RWPE2 (cell line): ENCODE measurements at regions not wholly inside any gene's neighbourhood (a gene's known extent, or its start where the extent isn't known, plus 50 kb on each side); places are given as distances from the start of the nearest gene placed in this dataset.
A peak's percentile ranks its signal among the peaks of the same experiment; 100 is the strongest.

Experiments
- ATAC-seq: fragments of 200-7000 bp; cut with Tn5 transposase; 3 replicates; pipeline ENCODE4 v1.9.1; 2021; ENCODE audit warnings: low read depth
- DNase-seq: peaks from one replicate; pipeline ENCODE4 v3.0.0-alpha.2; 2020; ENCODE audit warnings: low spot score
- H3K27ac ChIP-seq: fragments of 450-650 bp; 2 replicates; pipeline ENCODE4 v1.5.1; 2017; ENCODE audit warnings: mild to moderate bottlenecking; ENCODE audit not compliant: poor library complexity, severe bottlenecking
- H3K27me3 ChIP-seq: fragments of 250-450 bp; sonication (Bioruptor Pico); 2 replicates; pipeline ENCODE4 v1.5.1; 2021; ENCODE audit warnings: mild to moderate bottlenecking, moderate library complexity; ENCODE audit not compliant: insufficient read depth, poor library complexity, severe bottlenecking
- H3K36me3 ChIP-seq: fragments of 250-450 bp; sonication (Bioruptor Pico); 2 replicates; pipeline ENCODE4 v1.5.1; 2020; ENCODE audit warnings: low read depth, mild to moderate bottlenecking, moderate library complexity
- H3K4me1 ChIP-seq: fragments of 250-450 bp; sonication (Bioruptor Pico); 2 replicates; pipeline ENCODE4 v1.5.1; 2021; ENCODE audit warnings: mild to moderate bottlenecking, moderate library complexity; ENCODE audit not compliant: insufficient read depth, poor library complexity, severe bottlenecking
- H3K4me3 ChIP-seq: fragments of 250-450 bp; sonication (Bioruptor Pico); 2 replicates; pipeline ENCODE4 v1.5.1; 2021; ENCODE audit warnings: mild to moderate bottlenecking, moderate library complexity; ENCODE audit not compliant: severe bottlenecking
- H3K9me3 ChIP-seq: fragments of 250-450 bp; sonication (Bioruptor Pico); 2 replicates; pipeline ENCODE4 v1.5.1; 2021; ENCODE audit warnings: mild to moderate bottlenecking, moderate library complexity; ENCODE audit not compliant: severe bottlenecking
- TF ChIP-seq, protein P1 (sequence below): fragments of 450-650 bp; IDR thresholded peaks from one replicate; pipeline ENCODE4 v1.5.1; 2017; ENCODE audit warnings: mild to moderate bottlenecking, moderate library complexity; ENCODE audit not compliant: poor library complexity, severe bottlenecking

- no peaks in the 10 kb centered on the region for H3K27me3 ChIP-seq
- H3K36me3 ChIP-seq = no peaks in the 10 kb centered on the region
- no peaks in the 10 kb centered on the region for H3K9me3 ChIP-seq
- TF ChIP-seq, protein P1, sequence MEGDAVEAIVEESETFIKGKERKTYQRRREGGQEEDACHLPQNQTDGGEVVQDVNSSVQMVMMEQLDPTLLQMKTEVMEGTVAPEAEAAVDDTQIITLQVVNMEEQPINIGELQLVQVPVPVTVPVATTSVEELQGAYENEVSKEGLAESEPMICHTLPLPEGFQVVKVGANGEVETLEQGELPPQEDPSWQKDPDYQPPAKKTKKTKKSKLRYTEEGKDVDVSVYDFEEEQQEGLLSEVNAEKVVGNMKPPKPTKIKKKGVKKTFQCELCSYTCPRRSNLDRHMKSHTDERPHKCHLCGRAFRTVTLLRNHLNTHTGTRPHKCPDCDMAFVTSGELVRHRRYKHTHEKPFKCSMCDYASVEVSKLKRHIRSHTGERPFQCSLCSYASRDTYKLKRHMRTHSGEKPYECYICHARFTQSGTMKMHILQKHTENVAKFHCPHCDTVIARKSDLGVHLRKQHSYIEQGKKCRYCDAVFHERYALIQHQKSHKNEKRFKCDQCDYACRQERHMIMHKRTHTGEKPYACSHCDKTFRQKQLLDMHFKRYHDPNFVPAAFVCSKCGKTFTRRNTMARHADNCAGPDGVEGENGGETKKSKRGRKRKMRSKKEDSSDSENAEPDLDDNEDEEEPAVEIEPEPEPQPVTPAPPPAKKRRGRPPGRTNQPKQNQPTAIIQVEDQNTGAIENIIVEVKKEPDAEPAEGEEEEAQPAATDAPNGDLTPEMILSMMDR = no peak
- no peak overlapping the region for H3K4me3 ChIP-seq
- H3K27ac ChIP-seq = no peak overlapping the region
- ATAC-seq = no peak
- DNase-seq = no peak
- peaks cover 26% of the 10 kb centered on the region for H3K4me1 ChIP-seq
Measured at GRCh38 chr21:28439251-28439650, 553.4 kb downstream of the LTN1 start.

DNA sequence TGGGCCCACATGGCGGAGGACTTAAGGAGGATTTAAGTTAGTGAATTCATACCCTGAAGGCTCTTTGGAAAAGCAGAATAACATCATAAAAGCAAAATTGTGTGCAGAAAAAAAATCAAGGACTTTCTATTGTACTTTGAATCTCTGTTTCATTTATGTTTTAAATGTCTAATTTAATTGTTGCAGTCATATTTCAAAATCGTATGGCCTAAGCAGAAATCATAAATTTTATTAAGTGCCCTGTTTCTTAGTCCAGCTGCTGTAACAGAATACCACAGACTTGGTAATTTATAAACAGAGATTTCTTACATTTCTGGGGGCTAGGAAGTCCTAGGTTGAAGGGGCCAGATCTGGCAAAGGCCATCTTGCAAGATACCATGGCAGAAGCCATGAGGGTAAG, 555.6 kb downstream of the LTN1 start:
- no peaks in the 10 kb centered on the region for H3K36me3 ChIP-seq
- H3K4me3 ChIP-seq = no peak overlapping the region
- peak overlapping the region; percentile 49 for H3K27ac ChIP-seq
- H3K9me3 ChIP-seq = no peaks in the 10 kb centered on the region
- TF ChIP-seq, protein P1 = no peak
- ATAC-seq (no peak), DNase-seq (no peak)
- no peaks in the 10 kb centered on the region for H3K27me3 ChIP-seq
- H3K4me1 ChIP-seq = peaks cover 17% of the 10 kb centered on the region

DNA sequence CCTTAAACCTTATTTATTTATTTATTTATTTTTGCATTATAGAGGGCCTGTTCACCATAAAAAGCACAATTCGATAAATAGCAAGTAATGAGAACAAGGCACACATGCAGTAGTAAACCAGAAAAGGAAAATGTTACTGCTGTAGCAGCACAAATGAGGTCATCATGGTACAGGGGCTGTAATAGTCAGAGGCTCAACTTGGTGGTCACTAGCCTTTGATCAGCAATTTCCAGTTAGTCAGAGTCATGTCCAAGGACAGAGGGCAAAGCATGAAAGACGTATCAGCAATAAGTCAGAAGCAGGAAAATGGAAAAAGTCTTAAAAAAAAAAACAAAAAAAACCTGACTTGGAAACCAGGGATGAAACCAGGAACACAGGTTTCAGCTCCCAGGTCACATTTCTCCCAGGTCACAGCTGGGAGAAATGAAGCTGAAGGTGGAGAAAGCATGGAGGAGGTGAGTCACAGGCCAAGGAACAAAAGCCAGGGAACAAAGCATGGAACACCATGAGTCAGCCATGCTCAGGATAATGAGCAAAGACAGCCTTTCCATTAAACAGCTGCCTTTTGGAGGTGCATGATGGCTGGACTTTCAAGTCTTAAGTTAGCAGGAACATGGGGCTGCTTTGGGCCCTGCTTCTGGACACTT, 556.3 kb downstream of the LTN1 start:
- H3K36me3 ChIP-seq = no peaks in the 10 kb centered on the region
- H3K27ac ChIP-seq = peak overlapping the region; percentile 49
- no peak overlapping the region for H3K4me3 ChIP-seq
- DNase-seq (no peak), ATAC-seq (peak; percentile 92)
- TF ChIP-seq, protein P1 = no peak
- H3K4me1 ChIP-seq = peaks cover 15% of the 10 kb centered on the region
- no peaks in the 10 kb centered on the region for H3K27me3 ChIP-seq
- no peaks in the 10 kb centered on the region for H3K9me3 ChIP-seq

- Histone ChIP-seq H3K27ac (peak overlapping the region; percentile 21), H3K27me3 (no peaks in the 10 kb centered on the region), H3K4me3 (no peak overlapping the region), H3K4me1 (peaks cover 26% of the 10 kb centered on the region), H3K36me3 (no peaks in the 10 kb centered on the region), H3K9me3 (peaks cover 1% of the 10 kb centered on the region)
- ATAC-seq = no peak
- TF ChIP-seq, protein P1 = no peak
- no peak for DNase-seq
Measured at GRCh38 chr21:28431527-28432200, 561.0 kb downstream of the LTN1 start.

GRCh38 chr21:28431022-28431421, 561.7 kb downstream of the LTN1 start:
- DNase-seq = no peak
- no peaks in the 10 kb centered on the region for H3K27me3 ChIP-seq
- TF ChIP-seq, protein P1 = no peak
- H3K9me3 ChIP-seq = peaks cover 1% of the 10 kb centered on the region
- H3K27ac ChIP-seq = peak overlapping the region; percentile 9
- H3K4me1 ChIP-seq = peaks cover 20% of the 10 kb centered on the region
- no peak for ATAC-seq
- no peak overlapping the region for H3K4me3 ChIP-seq
- H3K36me3 ChIP-seq = no peaks in the 10 kb centered on the region
